Suprapubic skin (tissue), 4 donors: ENCODE measurements at regions not wholly inside any gene's neighbourhood (a gene's known extent, or its start where the extent isn't known, plus 50 kb on each side); places are given as distances from the start of the nearest gene placed in this dataset.

ENCODE experiments used
- CTCF ChIP-seq, 2 donors: fragments of 200-600 bp in 1 of 2; fragments of 450-650 bp in 1 of 2; sonication (generic) in 1 of 2; IDR thresholded peaks; one replicate each; pipeline ENCODE4 v1.5.1; 2016 to 2019; ENCODE audit warnings: antibody characterized with exemption in 2 of 2, mild to moderate bottlenecking in 1 of 2, moderate library complexity in 1 of 2
- EP300 ChIP-seq: sonication (generic); formaldehyde crosslinking; IDR thresholded peaks from one replicate; pipeline ENCODE4 v1.6.1; 2017; ENCODE audit warnings: antibody characterized with exemption
- POLR2A ChIP-seq, 2 donors: fragments of 450-650 bp; IDR thresholded peaks; one replicate each; pipeline ENCODE4 v1.6.1; 2017; ENCODE audit warnings: antibody characterized with exemption in 2 of 2, mild to moderate bottlenecking in 2 of 2, moderate library complexity in 2 of 2
- POLR2AphosphoS5 ChIP-seq, 3 donors: sonication (generic); formaldehyde crosslinking; IDR thresholded peaks; one replicate each; pipeline ENCODE4 v1.6.1; 2017; ENCODE audit warnings: antibody characterized with exemption in 3 of 3

DNA sequence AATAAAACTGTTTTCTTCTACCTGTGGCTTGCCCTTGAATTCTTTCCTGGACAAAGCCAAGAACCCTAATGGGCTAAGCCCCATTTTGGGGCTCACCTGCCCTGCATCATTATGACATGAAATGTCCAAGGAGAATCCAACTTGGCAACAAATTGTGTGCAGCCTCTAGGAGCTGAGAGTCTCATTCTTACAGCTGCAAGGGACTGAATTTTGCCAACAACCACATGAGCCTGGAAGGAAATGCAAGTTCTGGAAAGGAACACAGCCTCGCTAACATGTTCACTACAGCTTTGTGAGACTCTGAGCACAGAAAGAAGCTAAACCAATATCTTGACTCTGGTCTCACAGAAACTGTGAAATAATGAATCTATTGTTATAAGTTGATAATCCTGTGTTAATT is 94.8 kb upstream of the CDH12 start:
- no peak for TF ChIP-seq POLR2A (IDR thresholded peaks at IDR 0.05)
- no peak for TF ChIP-seq POLR2AphosphoS5 (IDR thresholded peaks at IDR 0.05)
- TF ChIP-seq CTCF (IDR thresholded peaks at IDR 0.05), result no peak
- TF ChIP-seq EP300, result no peak
